ENCODE measurements at regions not wholly inside any gene's neighbourhood (a gene's known extent, or its start where the extent isn't known, plus 50 kb on each side); places are given as distances from the start of the nearest gene placed in this dataset.
A peak's percentile ranks its signal among the peaks of the same experiment; 100 is the strongest.

- TF ChIP-seq CTCF (IDR thresholded peaks at IDR 0.05) (no peak), POLR2A (IDR thresholded peaks at IDR 0.05) (no peak), EP300 (IDR thresholded peaks at IDR 0.05) (no peak)
- Histone ChIP-seq H3K27ac (no peak overlapping the region), H3K27me3 (no peaks in the 10 kb centered on the region), H3K4me3 (no peak overlapping the region), H3K4me1 (peaks cover 0 to 9% (median 0%) of the 10 kb centered on the region in 4 donors), H3K9me3 (peaks cover 0 to 23% (median 1%) of the 10 kb centered on the region in 4 donors), H3K36me3 (peaks cover 0 to 7% (median 0%) of the 10 kb centered on the region in 3 donors)
- no peak for DNase-seq (ENCODE audit: low spot score in 2 of 2)
- 56 to 58% methylated on average over 9 of the region's 9 CpGs for WGBS, 2 donors
Measured at GRCh38 chr9:129511285-129511900, 109.5 kb downstream of the C9orf50 start.

GRCh38 chr9:129509533-129509928 is 111.4 kb downstream of the C9orf50 start:
- H3K27ac ChIP-seq, result no peak overlapping the region
- peaks cover 0 to 14% (median 0%) of the 10 kb centered on the region in 4 donors for H3K4me1 ChIP-seq
- peaks cover 0 to 20% (median 0%) of the 10 kb centered on the region in 3 donors for H3K36me3 ChIP-seq
- no peak for TF ChIP-seq CTCF (IDR thresholded peaks at IDR 0.05)
- TF ChIP-seq EP300 (IDR thresholded peaks at IDR 0.05), result no peak
- no peak for TF ChIP-seq POLR2A (IDR thresholded peaks at IDR 0.05)
- H3K27me3 ChIP-seq, result no peaks in the 10 kb centered on the region
- H3K9me3 ChIP-seq, result peaks cover 0 to 19% (median 1%) of the 10 kb centered on the region in 4 donors
- no peak for DNase-seq (ENCODE audit: low spot score in 2 of 2)
- WGBS, 2 donors, result 63 to 77% methylated on average over 4 of the region's 4 CpGs
- H3K4me3 ChIP-seq, result no peak overlapping the region

- Histone ChIP-seq H3K4me1 (peaks cover 0 to 18% (median 0%) of the 10 kb centered on the region in 4 donors), H3K27ac (peak overlapping the region in 2 of 4 donors; percentile 4 to 17), H3K4me3 (no peak overlapping the region), H3K27me3 (no peaks in the 10 kb centered on the region), H3K9me3 (peaks cover 0 to 2% (median 0%) of the 10 kb centered on the region in 4 donors), H3K36me3 (peaks cover 0 to 24% (median 0%) of the 10 kb centered on the region in 3 donors)
- TF ChIP-seq POLR2A (IDR thresholded peaks at IDR 0.05) (no peak), CTCF (IDR thresholded peaks at IDR 0.05) (no peak), EP300 (IDR thresholded peaks at IDR 0.05) (no peak)
- 85 to 89% methylated on average over 5 of the region's 5 CpGs for WGBS, 2 donors
- DNase-seq (ENCODE audit: low spot score in 2 of 2), result no peak
Measured at GRCh38 chr9:129507805-129508204, 113.1 kb downstream of the C9orf50 start.

GRCh38 chr9:129506892-129507291 is 114.0 kb downstream of the C9orf50 start:
- DNase-seq (ENCODE audit: low spot score in 2 of 2), result no peak
- no peak for TF ChIP-seq EP300 (IDR thresholded peaks at IDR 0.05)
- TF ChIP-seq POLR2A (IDR thresholded peaks at IDR 0.05), result no peak
- TF ChIP-seq CTCF (IDR thresholded peaks at IDR 0.05), result no peak
- 43 to 47% methylated on average over 6 of the region's 6 CpGs for WGBS, 2 donors

GRCh38 chr9:129506041-129506440 is 114.9 kb downstream of the C9orf50 start:
- Histone ChIP-seq H3K27ac (peak overlapping the region in 1 of 4 donors; percentile 15), H3K4me3 (no peak overlapping the region), H3K4me1 (peaks cover 0 to 27% (median 2%) of the 10 kb centered on the region in 4 donors), H3K9me3 (no peaks in the 10 kb centered on the region), H3K27me3 (no peaks in the 10 kb centered on the region), H3K36me3 (peaks cover 0 to 24% (median 0%) of the 10 kb centered on the region in 3 donors)
- WGBS, 2 donors, result 92 to 97% methylated on average over 13 of the region's 13 CpGs
- DNase-seq (ENCODE audit: low spot score in 2 of 2), result no peak
- TF ChIP-seq EP300 (IDR thresholded peaks at IDR 0.05) (no peak), POLR2A (IDR thresholded peaks at IDR 0.05) (no peak), CTCF (IDR thresholded peaks at IDR 0.05) (no peak)

More at GRCh38 chr9:129506892-129507291, 114.0 kb downstream of the C9orf50 start:
- Histone ChIP-seq H3K36me3 (peaks cover 0 to 24% (median 0%) of the 10 kb centered on the region in 3 donors), H3K27ac (peak overlapping the region in 2 of 4 donors; percentile 4 to 17), H3K4me3 (no peak overlapping the region), H3K4me1 (peaks cover 0 to 18% (median 0%) of the 10 kb centered on the region in 4 donors), H3K9me3 (no peaks in the 10 kb centered on the region), H3K27me3 (no peaks in the 10 kb centered on the region)
